ENCODE measurements at regions not wholly inside any gene's neighbourhood (a gene's known extent, or its start where the extent isn't known, plus 50 kb on each side); places are given as distances from the start of the nearest gene placed in this dataset.
"Not testable (repeated sequence)": the region's sequence is repeated elsewhere in the genome, so short reads cannot be mapped to it uniquely, and the experiment has no call there.

DNA sequence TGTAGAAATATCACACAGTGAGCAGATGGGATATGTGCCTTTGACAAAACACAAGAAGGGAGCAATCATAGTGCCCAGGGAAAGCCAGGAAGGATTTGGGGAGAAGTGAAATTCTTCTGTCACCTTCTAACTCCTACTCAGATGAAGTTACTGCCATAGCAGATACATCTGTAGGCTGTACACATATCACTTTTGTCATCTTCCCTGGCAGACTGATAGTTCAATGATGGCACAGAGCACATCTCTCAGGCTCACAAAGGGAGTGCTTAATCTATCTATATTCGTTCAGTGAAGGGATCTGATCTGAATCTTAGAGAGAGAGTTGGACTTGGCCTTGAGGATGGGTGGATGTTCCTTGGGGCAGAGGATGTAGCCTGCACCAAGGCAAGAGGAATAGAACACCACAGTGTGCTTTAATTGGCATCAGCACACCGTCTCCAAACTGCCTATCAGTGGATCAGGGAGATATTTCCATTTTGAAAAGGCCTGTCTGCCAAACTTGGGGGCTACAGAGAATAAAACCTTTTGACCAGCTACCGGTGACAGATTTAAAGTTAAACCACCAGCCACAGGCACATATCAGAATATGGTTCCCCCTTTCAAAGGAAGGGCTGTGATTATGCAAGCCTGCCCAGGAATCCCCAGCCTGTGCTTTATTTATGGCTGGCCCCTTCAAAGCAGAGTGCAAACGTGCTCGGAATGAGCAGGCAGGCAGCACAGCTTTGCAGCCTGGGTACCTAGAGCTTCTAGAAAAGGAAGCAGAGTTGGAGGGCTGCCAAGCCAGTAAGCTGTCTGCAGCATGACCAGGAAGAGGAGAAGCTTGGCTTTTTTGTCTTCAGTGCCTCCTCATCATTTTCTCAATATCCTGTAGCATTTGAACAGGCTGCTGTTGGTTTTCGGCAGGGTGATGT, 165.5 kb upstream of the DYRK2 start:
- no peak overlapping the region for H3K4me3 ChIP-seq (ENCODE audit: low read length in 2 of 2)
- H3K27ac ChIP-seq (ENCODE audit: low read depth, low read length): peak overlapping the region; percentile 36
- POLR2A ChIA-PET (ENCODE audit: partially characterized antibody): interaction anchor here (0.7 to 4.4 kb wide), 26 partner anchors 11 to 506 kb away, joined by 3 to 56 read pairs (median 5); partner anchors contain the start of genes CAND1, DYRK2 and IFNG-AS1
- Mint-ChIP-seq H3K27me3 (no peaks in the 10 kb centered on the region), H3K9me3 (peaks cover 0 to 11% (median 4%) of the 10 kb centered on the region in 8 donors), H3K4me3 (peak overlapping the region in 7 of 8 donors; percentile 40 to 83 (median 54)), H3K27ac (peak overlapping the region; percentile 85 to 96 (median 93)), H3K4me1 (peaks cover 38 to 46% (median 42%) of the 10 kb centered on the region in 4 donors), H3K36me3 (peaks cover 0 to 1% of the 10 kb centered on the region in 2 donors)
- H3K27me3 ChIP-seq (ENCODE audit: insufficient read depth, low read length): no peaks in the 10 kb centered on the region
- H3K4me1 ChIP-seq (ENCODE audit: insufficient read depth, low read length): peaks cover 51% of the 10 kb centered on the region
- peak; percentile 77 to 86 (median 85) for DNase-seq
- H3K36me3 ChIP-seq (ENCODE audit: insufficient read depth, low read length): no peaks in the 10 kb centered on the region
- H3K9me3 ChIP-seq (ENCODE audit: control insufficient read depth in 1 of 2, low read length in 2 of 2): peaks cover 0 to 4% of the 10 kb centered on the region in 2 donors
- intact Hi-C loops (cut with micrococcal nuclease): loop anchor here (1.0 to 5.0 kb wide), 6 partner anchors 32 to 168 kb away; no protein-coding TSS in a partner anchor
- CTCF ChIA-PET (ENCODE audit: partially characterized antibody): interaction anchor here (0.9 to 1.8 kb wide), 12 partner anchors 20 to 465 kb away, joined by 3 to 11 read pairs (median 4); partner anchors contain the start of gene DYRK2

DNA sequence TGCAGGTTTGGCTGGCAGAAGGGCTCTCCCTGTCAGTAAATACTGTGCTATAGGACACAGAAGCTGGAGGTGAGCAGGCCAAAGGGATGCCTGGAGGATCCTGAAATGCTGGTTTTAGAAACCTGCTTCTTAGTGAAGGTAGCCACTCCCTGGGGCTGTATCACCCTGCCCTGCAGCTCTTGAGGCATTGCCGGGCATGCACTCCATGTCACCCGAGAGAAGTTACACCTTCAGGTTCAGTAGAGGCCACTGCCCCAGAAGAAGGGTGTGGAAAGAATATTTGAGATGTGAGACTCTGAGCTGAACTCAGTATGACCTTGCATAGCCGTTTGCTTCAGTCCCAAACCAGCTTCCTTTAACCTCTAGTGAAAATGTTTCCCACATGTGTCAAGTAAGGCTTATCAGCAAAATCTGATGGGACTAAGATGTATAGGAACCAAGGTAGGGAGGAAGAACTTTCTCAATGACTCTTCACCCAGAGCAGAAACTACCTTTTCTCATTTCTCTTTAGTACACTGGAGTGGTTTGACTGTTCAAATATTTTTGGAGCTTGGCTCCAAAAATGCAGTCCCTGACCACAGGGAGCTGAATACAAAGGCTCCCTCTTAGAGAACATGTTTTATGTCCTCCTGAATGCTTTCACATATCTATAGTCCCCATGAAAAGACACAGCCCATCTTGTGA, 164.5 kb upstream of the DYRK2 start:
- DNase-seq: no peak
- peaks cover 0 to 4% of the 10 kb centered on the region in 2 donors for H3K9me3 ChIP-seq (ENCODE audit: control insufficient read depth in 1 of 2, low read length in 2 of 2)
- H3K27me3 Mint-ChIP-seq: no peaks in the 10 kb centered on the region
- H3K27ac Mint-ChIP-seq: peak overlapping the region; percentile 89 to 96 (median 93)
- ChIA-PET POLR2A (ENCODE audit: partially characterized antibody) (interaction anchor here (0.7 to 4.4 kb wide), 29 partner anchors 10 to 505 kb away, joined by 3 to 56 read pairs (median 5); partner anchors contain the start of genes DYRK2 and IFNG-AS1), CTCF (ENCODE audit: partially characterized antibody) (interaction anchor here (0.9 to 1.8 kb wide), 12 partner anchors 18 to 464 kb away, joined by 3 to 11 read pairs (median 5); partner anchors contain the start of gene DYRK2)
- intact Hi-C loops (cut with micrococcal nuclease): loop anchor here (1.0 to 5.0 kb wide), 6 partner anchors 31 to 167 kb away; no protein-coding TSS in a partner anchor
- H3K27me3 ChIP-seq (ENCODE audit: insufficient read depth, low read length): no peaks in the 10 kb centered on the region
- H3K36me3 Mint-ChIP-seq: peaks cover 1 to 3% of the 10 kb centered on the region in 2 donors
- H3K4me1 Mint-ChIP-seq: peaks cover 38 to 47% (median 42%) of the 10 kb centered on the region in 4 donors
- peaks cover 51% of the 10 kb centered on the region for H3K4me1 ChIP-seq (ENCODE audit: insufficient read depth, low read length)
- peak overlapping the region; percentile 36 for H3K27ac ChIP-seq (ENCODE audit: low read depth, low read length)
- H3K4me3 Mint-ChIP-seq: peak overlapping the region in 6 of 8 donors; percentile 42 to 83 (median 54)
- no peak overlapping the region for H3K4me3 ChIP-seq (ENCODE audit: low read length in 2 of 2)
- H3K36me3 ChIP-seq (ENCODE audit: insufficient read depth, low read length): no peaks in the 10 kb centered on the region
- H3K9me3 Mint-ChIP-seq: peaks cover 0 to 18% (median 7%) of the 10 kb centered on the region in 8 donors

DNA sequence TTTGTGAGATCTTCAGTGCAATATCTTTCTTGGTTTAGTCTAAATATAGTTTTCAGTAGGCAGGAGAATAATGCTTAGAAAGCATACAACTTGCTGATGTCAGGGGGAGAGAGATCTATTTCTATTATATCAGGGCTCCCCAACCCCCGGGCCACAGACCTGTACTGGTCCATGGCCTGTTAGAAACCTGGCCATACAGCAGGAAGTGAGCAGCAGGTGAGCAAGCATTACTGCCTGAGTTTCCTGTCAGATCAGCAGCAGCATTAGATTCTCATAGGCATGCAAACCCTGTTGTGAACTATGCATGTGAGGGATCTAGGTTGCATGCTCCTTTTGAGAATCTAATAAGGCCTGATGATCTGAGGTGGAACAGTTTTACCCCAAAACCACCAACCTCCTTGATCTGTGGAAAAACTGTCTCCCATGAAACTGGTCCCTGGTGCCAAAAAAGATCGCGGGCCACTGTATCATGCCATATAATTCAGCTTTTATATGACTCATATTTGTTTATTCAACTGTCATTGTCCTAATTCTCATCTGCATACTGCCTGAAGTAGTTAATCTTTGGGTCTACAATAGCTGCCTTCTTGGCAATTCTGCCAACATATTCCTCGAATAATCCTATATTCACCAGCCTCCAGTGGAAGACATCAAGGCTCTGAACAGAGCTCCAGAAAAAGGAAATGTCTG, 163.6 kb upstream of the DYRK2 start:
- no peaks in the 10 kb centered on the region for H3K27me3 ChIP-seq (ENCODE audit: insufficient read depth, low read length)
- Mint-ChIP-seq H3K36me3 (peaks cover 6 to 7% of the 10 kb centered on the region in 2 donors), H3K4me1 (peaks cover 38 to 49% (median 42%) of the 10 kb centered on the region in 4 donors), H3K9me3 (peaks cover 0 to 24% (median 13%) of the 10 kb centered on the region in 8 donors), H3K27ac (peak overlapping the region; percentile 85 to 96 (median 90)), H3K4me3 (peak overlapping the region in 7 of 8 donors; percentile 26 to 83 (median 45)), H3K27me3 (no peaks in the 10 kb centered on the region)
- ChIA-PET POLR2A (ENCODE audit: partially characterized antibody) (interaction anchor here (1.0 to 4.4 kb wide), 14 partner anchors 8 to 165 kb away, joined by 3 to 56 read pairs (median 6); partner anchors contain the start of gene DYRK2), CTCF (ENCODE audit: partially characterized antibody) (interaction anchor here (1.2 to 1.8 kb wide), 4 partner anchors 17 to 458 kb away, joined by 5 to 10 read pairs (median 5); no protein-coding TSS in a partner anchor)
- peak in 4 of 5 donors; percentile 11 to 39 (median 23) for DNase-seq
- no peaks in the 10 kb centered on the region for H3K36me3 ChIP-seq (ENCODE audit: insufficient read depth, low read length)
- peaks cover 51% of the 10 kb centered on the region for H3K4me1 ChIP-seq (ENCODE audit: insufficient read depth, low read length)
- intact Hi-C loops (cut with micrococcal nuclease): loop anchor here (5.0 kb wide), 1 partner anchor 92 kb away; no protein-coding TSS in a partner anchor
- H3K4me3 ChIP-seq (ENCODE audit: low read length in 2 of 2): no peak overlapping the region
- H3K9me3 ChIP-seq (ENCODE audit: control insufficient read depth in 1 of 2, low read length in 2 of 2): peaks cover 0 to 4% of the 10 kb centered on the region in 2 donors
- peak overlapping the region; percentile 36 for H3K27ac ChIP-seq (ENCODE audit: low read depth, low read length)

DNA sequence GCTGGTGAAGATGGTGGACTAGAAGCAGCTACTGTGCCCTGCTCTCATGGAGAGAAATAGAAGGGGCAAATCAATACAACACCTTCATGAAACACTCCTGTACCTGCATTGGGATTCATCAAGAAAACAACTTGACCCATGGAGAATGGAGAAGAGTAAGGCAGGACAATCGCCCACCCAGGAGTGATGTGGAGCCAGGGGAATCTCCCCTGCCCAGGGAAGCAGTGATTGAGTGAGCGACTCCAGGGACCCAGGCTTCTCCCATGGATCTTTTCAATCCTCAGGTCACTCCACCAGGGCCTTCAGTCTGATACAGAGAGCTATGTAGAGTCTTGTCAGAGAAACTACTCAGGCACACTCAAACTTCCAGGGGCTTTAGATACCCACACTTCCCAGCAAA, 161.9 kb upstream of the DYRK2 start:
- peaks cover 0 to 33% (median 21%) of the 10 kb centered on the region in 8 donors for H3K9me3 Mint-ChIP-seq
- peak overlapping the region in 2 of 7 donors; percentile 7 to 38 for H3K27ac Mint-ChIP-seq
- Histone ChIP-seq H3K36me3 (ENCODE audit: insufficient read depth, low read length) (no peaks in the 10 kb centered on the region), H3K4me3 (ENCODE audit: low read length in 2 of 2) (no peak overlapping the region), H3K9me3 (ENCODE audit: control insufficient read depth in 1 of 2, low read length in 2 of 2) (peaks cover 0 to 4% of the 10 kb centered on the region in 2 donors), H3K27ac (ENCODE audit: low read depth, low read length) (no peak overlapping the region), H3K4me1 (ENCODE audit: insufficient read depth, low read length) (peaks cover 50% of the 10 kb centered on the region), H3K27me3 (ENCODE audit: insufficient read depth, low read length) (no peaks in the 10 kb centered on the region)
- ChIA-PET CTCF (ENCODE audit: partially characterized antibody) (interaction anchor here (1.3 kb wide), 1 partner anchor 42 kb away, joined by 3 read pairs; no protein-coding TSS in a partner anchor), POLR2A (ENCODE audit: partially characterized antibody) (interaction anchor here (1.1 to 4.4 kb wide), 3 partner anchors 9 to 163 kb away, joined by 3 to 56 read pairs (median 3); partner anchors contain the start of gene DYRK2)
- intact Hi-C loops (cut with micrococcal nuclease): no loop called here
- peaks cover 6 to 7% of the 10 kb centered on the region in 2 donors for H3K36me3 Mint-ChIP-seq
- no peaks in the 10 kb centered on the region for H3K27me3 Mint-ChIP-seq
- H3K4me1 Mint-ChIP-seq: peaks cover 36 to 49% (median 42%) of the 10 kb centered on the region in 4 donors
- H3K4me3 Mint-ChIP-seq: no peak overlapping the region
- DNase-seq: no peak

DNA sequence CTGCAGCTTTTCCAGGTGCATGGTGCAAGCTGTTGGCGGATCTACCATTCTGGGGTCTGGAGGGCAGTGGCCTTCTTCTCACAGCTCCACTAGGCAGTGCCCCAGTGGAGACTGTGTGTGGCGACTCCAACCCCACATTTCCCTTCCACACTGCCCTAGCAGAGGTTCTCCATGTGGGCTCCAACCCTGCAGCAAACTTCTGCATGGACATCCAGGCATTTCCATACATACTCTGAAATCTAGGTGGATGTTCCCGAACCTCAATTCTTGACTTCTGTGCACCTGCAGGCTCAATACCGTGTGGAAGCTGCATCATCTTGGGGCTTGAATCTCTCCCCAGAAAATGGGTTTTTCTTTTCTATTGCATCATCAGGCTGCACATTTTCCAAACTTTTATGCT, 160.2 kb upstream of the DYRK2 start:
- H3K27ac ChIP-seq (ENCODE audit: low read depth, low read length); H3K27me3 Mint-ChIP-seq; H3K36me3 ChIP-seq (ENCODE audit: insufficient read depth, low read length); CTCF ChIA-PET (ENCODE audit: partially characterized antibody); DNase-seq; intact Hi-C loops (cut with micrococcal nuclease); H3K27ac Mint-ChIP-seq; H3K27me3 ChIP-seq (ENCODE audit: insufficient read depth, low read length); H3K4me3 Mint-ChIP-seq; H3K9me3 ChIP-seq (ENCODE audit: control insufficient read depth in 1 of 2, low read length in 2 of 2); H3K4me3 ChIP-seq (ENCODE audit: low read length in 2 of 2): not testable (repeated sequence)
- POLR2A ChIA-PET (ENCODE audit: partially characterized antibody): interaction anchor here (0.6 to 1.0 kb wide), 2 partner anchors 28 to 160 kb away, joined by 3 to 4 read pairs; partner anchors contain the start of gene DYRK2
- Mint-ChIP-seq H3K4me1 (peaks cover 23 to 36% (median 28%) of the 10 kb centered on the region in 4 donors), H3K9me3 (peaks cover 0 to 36% (median 31%) of the 10 kb centered on the region in 8 donors), H3K36me3 (peaks cover 7 to 14% of the 10 kb centered on the region in 2 donors)
- peaks cover 33% of the 10 kb centered on the region for H3K4me1 ChIP-seq (ENCODE audit: insufficient read depth, low read length)

DNA sequence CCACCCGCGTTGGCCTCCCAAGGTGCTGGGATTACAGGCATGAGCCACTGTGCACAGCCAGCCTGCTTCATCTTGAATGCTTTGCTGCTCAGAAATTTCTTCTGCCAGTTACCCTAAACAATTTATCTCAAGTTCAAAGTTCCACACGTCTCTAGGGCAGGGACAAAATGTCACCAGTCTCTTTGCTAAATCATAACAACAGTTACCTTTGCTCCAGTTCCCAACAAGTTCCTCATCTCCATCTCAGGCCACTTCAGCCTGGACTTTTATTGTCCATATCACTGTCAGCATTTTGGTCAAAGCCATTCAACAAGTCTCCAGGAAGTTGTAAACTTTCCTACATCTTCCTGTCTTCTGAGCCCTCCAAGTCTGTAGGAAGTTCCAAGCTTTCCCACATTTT, 159.5 kb upstream of the DYRK2 start:
- Histone ChIP-seq H3K27ac (ENCODE audit: low read depth, low read length) (no peak overlapping the region), H3K4me3 (ENCODE audit: low read length in 2 of 2) (no peak overlapping the region), H3K36me3 (ENCODE audit: insufficient read depth, low read length) (no peaks in the 10 kb centered on the region), H3K4me1 (ENCODE audit: insufficient read depth, low read length) (peaks cover 27% of the 10 kb centered on the region), H3K27me3 (ENCODE audit: insufficient read depth, low read length) (no peaks in the 10 kb centered on the region), H3K9me3 (ENCODE audit: control insufficient read depth in 1 of 2, low read length in 2 of 2) (peaks cover 0 to 4% of the 10 kb centered on the region in 2 donors)
- peaks cover 0 to 36% (median 31%) of the 10 kb centered on the region in 8 donors for H3K9me3 Mint-ChIP-seq
- no peak for DNase-seq
- POLR2A ChIA-PET (ENCODE audit: partially characterized antibody): no interaction called here
- CTCF ChIA-PET (ENCODE audit: partially characterized antibody): no interaction called here
- H3K4me1 Mint-ChIP-seq: peaks cover 17 to 29% (median 22%) of the 10 kb centered on the region in 4 donors
- intact Hi-C loops (cut with micrococcal nuclease): no loop called here
- no peak overlapping the region for H3K4me3 Mint-ChIP-seq
- H3K27me3 Mint-ChIP-seq: no peaks in the 10 kb centered on the region
- H3K27ac Mint-ChIP-seq: peak overlapping the region in 1 of 7 donors; percentile 23
- H3K36me3 Mint-ChIP-seq: peaks cover 7 to 14% of the 10 kb centered on the region in 2 donors
